HEK293 (cell line): ENCODE measurements at regions not wholly inside any gene's neighbourhood (a gene's known extent, or its start where the extent isn't known, plus 50 kb on each side); places are given as distances from the start of the nearest gene placed in this dataset.

Experiments used
- CTCF ChIA-PET: fragments of 350-600 bp; formaldehyde crosslinking; extraction: SDS; loops from one replicate; lab custom pipeline; 2021; ENCODE audit warnings: antibody characterized with exemption; lab: Yijun Ruan, JAX
- POLR2A ChIA-PET: fragments of 300-600 bp; formaldehyde crosslinking; extraction: SDS; loops from one replicate; lab custom pipeline; 2020; ENCODE audit warnings: antibody characterized with exemption, inconsistent platforms; lab: Yijun Ruan, JAX
- H3K27ac ChIP-seq: fragments of 200-500 bp; sonication (Bioruptor generic); 2 replicates; pipeline ENCODE4 v1.5.1; 2014; ENCODE audit warnings: low read depth, low read length, control low read depth, inconsistent platforms; ENCODE audit errors: extremely low read depth
- H3K36me3 ChIP-seq, 2 experiments: fragments of 200-500 bp in 1 of 2; sonication (Bioruptor generic) in 1 of 2; 1 replicate in 1 of 2; 2 replicates in 1 of 2; pipeline ENCODE4 v1.5.1; 2014 to 2017; ENCODE audit warnings: inconsistent platforms in 2 of 2, low read length in 2 of 2; ENCODE audit not compliant: control insufficient read depth in 2 of 2, insufficient read depth in 1 of 2
- H3K4me1 ChIP-seq: fragments of 200-500 bp; sonication (Bioruptor generic); 2 replicates; pipeline ENCODE4 v1.5.1; 2014; ENCODE audit warnings: mild to moderate bottlenecking, low read length, inconsistent platforms; ENCODE audit not compliant: control insufficient read depth, insufficient read depth
- H3K4me3 ChIP-seq: 2 replicates; pipeline ENCODE4 v1.5.1; 2011; ENCODE audit warnings: low read depth, mild to moderate bottlenecking, control low read depth, low read length, moderate library complexity
- H3K9me3 ChIP-seq: fragments of 200-500 bp; sonication (Bioruptor generic); 2 replicates; pipeline ENCODE4 v1.5.1; 2014; ENCODE audit warnings: low read depth, low read length, inconsistent platforms; ENCODE audit not compliant: control insufficient read depth, insufficient read depth
- KLF9 ChIP-seq: fragments of 450-650 bp; formaldehyde crosslinking; IDR thresholded peaks from 2 replicates; pipeline ENCODE4 v1.5.1; 2016; ENCODE audit warnings: missing biosample characterization, missing genetic modification characterization, low read depth
- OVOL3 ChIP-seq: fragments of 450-650 bp; formaldehyde crosslinking; IDR thresholded peaks from 2 replicates; pipeline ENCODE4 v1.5.1; 2016; ENCODE audit warnings: missing biosample characterization, missing genetic modification characterization
- SP2 ChIP-seq: fragments of 450-650 bp; formaldehyde crosslinking; IDR thresholded peaks from 2 replicates; pipeline ENCODE4 v1.5.1; 2016; ENCODE audit warnings: missing biosample characterization, missing genetic modification characterization
- ZBTB21 ChIP-seq: fragments of 450-650 bp; formaldehyde crosslinking; IDR thresholded peaks from 2 replicates; pipeline ENCODE4 v1.5.1; 2017; ENCODE audit warnings: missing biosample characterization, missing genetic modification characterization
- ZFP69B ChIP-seq: fragments of 450-650 bp; formaldehyde crosslinking; IDR thresholded peaks from 2 replicates; pipeline ENCODE4 v1.5.1; 2016; ENCODE audit warnings: missing biosample characterization, missing genetic modification characterization
- ZNF324 ChIP-seq: fragments of 450-650 bp; formaldehyde crosslinking; IDR thresholded peaks from 2 replicates; pipeline ENCODE4 v1.5.1; 2016; ENCODE audit warnings: missing biosample characterization, missing genetic modification characterization
- ZNF366 ChIP-seq: fragments of 450-650 bp; formaldehyde crosslinking; conservative IDR thresholded peaks from 2 replicates; pipeline ENCODE4 v1.5.1; 2016; ENCODE audit warnings: missing biosample characterization, missing genetic modification characterization
- ZNF37A ChIP-seq: fragments of 450-650 bp; IDR thresholded peaks from 2 replicates; pipeline ENCODE4 v1.5.1; 2018; ENCODE audit warnings: missing biosample characterization, missing genetic modification characterization
- ZNF391 ChIP-seq: fragments of 450-650 bp; formaldehyde crosslinking; IDR thresholded peaks from 2 replicates; pipeline ENCODE4 v1.5.1; 2016; ENCODE audit warnings: low read depth, missing biosample characterization, missing genetic modification characterization, borderline replicate concordance
- ZNF426 ChIP-seq: fragments of 450-650 bp; formaldehyde crosslinking; IDR thresholded peaks from 2 replicates; pipeline ENCODE4 v1.5.1; 2017; ENCODE audit warnings: missing biosample characterization, missing genetic modification characterization, mild to moderate bottlenecking, inconsistent platforms, moderate library complexity
- ZNF501 ChIP-seq: fragments of 450-650 bp; formaldehyde crosslinking; IDR thresholded peaks from 2 replicates; pipeline ENCODE4 v1.5.1; 2016; ENCODE audit warnings: missing biosample characterization, missing genetic modification characterization
- ZNF558 ChIP-seq: fragments of 450-650 bp; formaldehyde crosslinking; IDR thresholded peaks from 2 replicates; pipeline ENCODE4 v1.5.1; 2016; ENCODE audit warnings: missing biosample characterization, missing genetic modification characterization
- ZNF596 ChIP-seq: fragments of 450-650 bp; IDR thresholded peaks from 2 replicates; pipeline ENCODE4 v1.5.0; 2018; ENCODE audit warnings: missing biosample characterization, mild to moderate bottlenecking, missing genetic modification characterization, moderate library complexity
- ZNF610 ChIP-seq: fragments of 450-650 bp; formaldehyde crosslinking; IDR thresholded peaks from 2 replicates; pipeline ENCODE4 v1.5.1; 2016; ENCODE audit warnings: missing biosample characterization, missing genetic modification characterization, borderline replicate concordance
- ZNF621 ChIP-seq: fragments of 450-650 bp; formaldehyde crosslinking; IDR thresholded peaks from 2 replicates; pipeline ENCODE4 v1.5.1; 2017; ENCODE audit warnings: missing biosample characterization, missing genetic modification characterization
- ZNF776 ChIP-seq: fragments of 450-650 bp; formaldehyde crosslinking; IDR thresholded peaks from 2 replicates; pipeline ENCODE4 v1.5.0; 2017; ENCODE audit warnings: missing biosample characterization, missing genetic modification characterization, borderline replicate concordance
- TF ChIP-seq, protein P1 (sequence below): fragments of 450-650 bp; formaldehyde crosslinking; IDR thresholded peaks from 2 replicates; pipeline ENCODE4 v1.5.1; 2016; ENCODE audit warnings: missing biosample characterization, missing genetic modification characterization
- TF ChIP-seq, protein P2 (sequence below): fragments of 450-650 bp; formaldehyde crosslinking; IDR thresholded peaks from 2 replicates; pipeline ENCODE4 v1.5.1; 2016; ENCODE audit warnings: missing biosample characterization, missing genetic modification characterization
- TF ChIP-seq, protein P3 (sequence below): fragments of 450-650 bp; formaldehyde crosslinking; IDR thresholded peaks from 2 replicates; pipeline ENCODE4 v1.5.1; 2016; ENCODE audit warnings: missing biosample characterization, missing genetic modification characterization
- TF ChIP-seq, protein P4 (sequence below): fragments of 450-650 bp; IDR thresholded peaks from 2 replicates; pipeline ENCODE4 v1.5.1; 2018; ENCODE audit warnings: missing biosample characterization, missing genetic modification characterization
- TF ChIP-seq, protein P5 (sequence below): fragments of 450-650 bp; formaldehyde crosslinking; optimal IDR thresholded peaks from 2 replicates; pipeline ENCODE3; 2016; ENCODE audit warnings: missing biosample characterization, mild to moderate bottlenecking, missing genetic modification characterization
- TF ChIP-seq, protein P6 (sequence below): fragments of 450-650 bp; formaldehyde crosslinking; IDR thresholded peaks from 2 replicates; pipeline ENCODE4 v1.5.0; 2017; ENCODE audit warnings: missing biosample characterization, missing genetic modification characterization, borderline replicate concordance

DNA sequence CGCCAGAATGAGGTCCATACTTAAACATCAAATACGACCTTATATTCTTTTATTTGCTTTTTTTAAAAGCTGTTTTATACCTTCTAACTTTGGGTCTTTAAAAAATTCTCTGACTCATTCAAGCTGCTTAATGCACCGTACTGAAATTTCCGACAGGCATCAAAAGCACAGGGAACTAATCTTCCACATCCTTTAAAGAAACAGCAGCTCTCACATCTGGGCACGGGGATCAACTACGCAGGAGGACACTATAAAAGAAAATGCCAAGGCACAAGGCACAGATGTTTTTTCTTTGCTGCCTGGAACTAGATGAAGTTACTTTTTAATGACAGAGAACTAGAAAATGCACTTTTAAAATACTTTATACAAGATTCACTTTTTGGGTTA lies 112.4 kb upstream of the ARG1 start (continued):
- TF ChIP-seq, protein P1, sequence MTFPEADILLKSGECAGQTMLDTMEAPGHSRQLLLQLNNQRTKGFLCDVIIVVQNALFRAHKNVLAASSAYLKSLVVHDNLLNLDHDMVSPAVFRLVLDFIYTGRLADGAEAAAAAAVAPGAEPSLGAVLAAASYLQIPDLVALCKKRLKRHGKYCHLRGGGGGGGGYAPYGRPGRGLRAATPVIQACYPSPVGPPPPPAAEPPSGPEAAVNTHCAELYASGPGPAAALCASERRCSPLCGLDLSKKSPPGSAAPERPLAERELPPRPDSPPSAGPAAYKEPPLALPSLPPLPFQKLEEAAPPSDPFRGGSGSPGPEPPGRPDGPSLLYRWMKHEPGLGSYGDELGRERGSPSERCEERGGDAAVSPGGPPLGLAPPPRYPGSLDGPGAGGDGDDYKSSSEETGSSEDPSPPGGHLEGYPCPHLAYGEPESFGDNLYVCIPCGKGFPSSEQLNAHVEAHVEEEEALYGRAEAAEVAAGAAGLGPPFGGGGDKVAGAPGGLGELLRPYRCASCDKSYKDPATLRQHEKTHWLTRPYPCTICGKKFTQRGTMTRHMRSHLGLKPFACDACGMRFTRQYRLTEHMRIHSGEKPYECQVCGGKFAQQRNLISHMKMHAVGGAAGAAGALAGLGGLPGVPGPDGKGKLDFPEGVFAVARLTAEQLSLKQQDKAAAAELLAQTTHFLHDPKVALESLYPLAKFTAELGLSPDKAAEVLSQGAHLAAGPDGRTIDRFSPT (tag by site-specific recombination): no peak
- TF ChIP-seq ZNF501 (tag by site-specific recombination): no peak
- TF ChIP-seq, protein P2, sequence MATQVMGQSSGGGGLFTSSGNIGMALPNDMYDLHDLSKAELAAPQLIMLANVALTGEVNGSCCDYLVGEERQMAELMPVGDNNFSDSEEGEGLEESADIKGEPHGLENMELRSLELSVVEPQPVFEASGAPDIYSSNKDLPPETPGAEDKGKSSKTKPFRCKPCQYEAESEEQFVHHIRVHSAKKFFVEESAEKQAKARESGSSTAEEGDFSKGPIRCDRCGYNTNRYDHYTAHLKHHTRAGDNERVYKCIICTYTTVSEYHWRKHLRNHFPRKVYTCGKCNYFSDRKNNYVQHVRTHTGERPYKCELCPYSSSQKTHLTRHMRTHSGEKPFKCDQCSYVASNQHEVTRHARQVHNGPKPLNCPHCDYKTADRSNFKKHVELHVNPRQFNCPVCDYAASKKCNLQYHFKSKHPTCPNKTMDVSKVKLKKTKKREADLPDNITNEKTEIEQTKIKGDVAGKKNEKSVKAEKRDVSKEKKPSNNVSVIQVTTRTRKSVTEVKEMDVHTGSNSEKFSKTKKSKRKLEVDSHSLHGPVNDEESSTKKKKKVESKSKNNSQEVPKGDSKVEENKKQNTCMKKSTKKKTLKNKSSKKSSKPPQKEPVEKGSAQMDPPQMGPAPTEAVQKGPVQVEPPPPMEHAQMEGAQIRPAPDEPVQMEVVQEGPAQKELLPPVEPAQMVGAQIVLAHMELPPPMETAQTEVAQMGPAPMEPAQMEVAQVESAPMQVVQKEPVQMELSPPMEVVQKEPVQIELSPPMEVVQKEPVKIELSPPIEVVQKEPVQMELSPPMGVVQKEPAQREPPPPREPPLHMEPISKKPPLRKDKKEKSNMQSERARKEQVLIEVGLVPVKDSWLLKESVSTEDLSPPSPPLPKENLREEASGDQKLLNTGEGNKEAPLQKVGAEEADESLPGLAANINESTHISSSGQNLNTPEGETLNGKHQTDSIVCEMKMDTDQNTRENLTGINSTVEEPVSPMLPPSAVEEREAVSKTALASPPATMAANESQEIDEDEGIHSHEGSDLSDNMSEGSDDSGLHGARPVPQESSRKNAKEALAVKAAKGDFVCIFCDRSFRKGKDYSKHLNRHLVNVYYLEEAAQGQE (tag by site-specific recombination): no peak
- no peak for TF ChIP-seq ZNF366 (tag by site-specific recombination)

DNA sequence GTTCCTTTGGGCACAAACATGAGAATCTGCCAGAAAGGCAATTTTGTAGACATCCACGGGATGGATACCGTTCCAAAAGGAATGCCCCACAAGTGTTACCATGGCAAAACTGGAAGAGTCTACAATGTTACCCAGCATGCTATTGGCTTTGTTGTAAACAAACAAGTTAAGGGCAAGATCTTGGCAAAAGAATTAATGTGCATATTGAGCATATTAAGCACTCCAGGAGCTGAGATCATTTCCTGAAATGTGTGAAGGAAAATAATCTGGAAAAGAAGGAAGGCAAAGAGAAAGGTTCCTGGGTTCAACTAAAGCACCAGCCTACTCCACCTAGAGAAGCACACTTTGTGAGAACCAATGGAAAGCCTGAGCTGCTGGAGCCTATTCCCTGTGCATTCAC lies 103.9 kb upstream of the ARG1 start:
- no peak for TF ChIP-seq ZNF610
- TF ChIP-seq ZNF776 (tag by site-specific recombination): no peak
- no peak for TF ChIP-seq OVOL3 (tag by site-specific recombination)
- TF ChIP-seq, protein P3, sequence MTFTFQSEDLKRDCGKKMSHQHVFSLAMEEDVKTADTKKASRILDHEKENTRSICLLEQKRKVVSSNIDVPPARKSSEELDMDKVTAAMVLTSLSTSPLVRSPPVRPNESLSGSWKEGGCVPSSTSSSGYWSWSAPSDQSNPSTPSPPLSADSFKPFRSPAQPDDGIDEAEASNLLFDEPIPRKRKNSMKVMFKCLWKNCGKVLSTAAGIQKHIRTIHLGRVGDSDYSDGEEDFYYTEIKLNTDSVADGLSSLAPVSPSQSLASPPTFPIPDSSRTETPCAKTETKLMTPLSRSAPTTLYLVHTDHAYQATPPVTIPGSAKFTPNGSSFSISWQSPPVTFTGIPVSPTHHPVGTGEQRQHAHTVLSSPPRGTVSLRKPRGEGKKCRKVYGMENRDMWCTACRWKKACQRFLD (tag by site-specific recombination): no peak
- TF ChIP-seq ZNF596 (tag by site-specific recombination): no peak
- TF ChIP-seq ZNF621 (tag by site-specific recombination): no peak
- TF ChIP-seq ZNF391 (tag by site-specific recombination): no peak
- TF ChIP-seq, protein P4, sequence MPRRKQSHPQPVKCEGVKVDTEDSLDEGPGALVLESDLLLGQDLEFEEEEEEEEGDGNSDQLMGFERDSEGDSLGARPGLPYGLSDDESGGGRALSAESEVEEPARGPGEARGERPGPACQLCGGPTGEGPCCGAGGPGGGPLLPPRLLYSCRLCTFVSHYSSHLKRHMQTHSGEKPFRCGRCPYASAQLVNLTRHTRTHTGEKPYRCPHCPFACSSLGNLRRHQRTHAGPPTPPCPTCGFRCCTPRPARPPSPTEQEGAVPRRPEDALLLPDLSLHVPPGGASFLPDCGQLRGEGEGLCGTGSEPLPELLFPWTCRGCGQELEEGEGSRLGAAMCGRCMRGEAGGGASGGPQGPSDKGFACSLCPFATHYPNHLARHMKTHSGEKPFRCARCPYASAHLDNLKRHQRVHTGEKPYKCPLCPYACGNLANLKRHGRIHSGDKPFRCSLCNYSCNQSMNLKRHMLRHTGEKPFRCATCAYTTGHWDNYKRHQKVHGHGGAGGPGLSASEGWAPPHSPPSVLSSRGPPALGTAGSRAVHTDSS: no peak
- TF ChIP-seq, protein P5, sequence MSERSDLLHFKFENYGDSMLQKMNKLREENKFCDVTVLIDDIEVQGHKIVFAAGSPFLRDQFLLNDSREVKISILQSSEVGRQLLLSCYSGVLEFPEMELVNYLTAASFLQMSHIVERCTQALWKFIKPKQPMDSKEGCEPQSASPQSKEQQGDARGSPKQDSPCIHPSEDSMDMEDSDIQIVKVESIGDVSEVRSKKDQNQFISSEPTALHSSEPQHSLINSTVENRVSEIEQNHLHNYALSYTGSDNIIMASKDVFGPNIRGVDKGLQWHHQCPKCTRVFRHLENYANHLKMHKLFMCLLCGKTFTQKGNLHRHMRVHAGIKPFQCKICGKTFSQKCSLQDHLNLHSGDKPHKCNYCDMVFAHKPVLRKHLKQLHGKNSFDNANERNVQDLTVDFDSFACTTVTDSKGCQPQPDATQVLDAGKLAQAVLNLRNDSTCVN (tag by site-specific recombination): no peak
- TF ChIP-seq ZNF366 (tag by site-specific recombination): no peak
- TF ChIP-seq, protein P6, sequence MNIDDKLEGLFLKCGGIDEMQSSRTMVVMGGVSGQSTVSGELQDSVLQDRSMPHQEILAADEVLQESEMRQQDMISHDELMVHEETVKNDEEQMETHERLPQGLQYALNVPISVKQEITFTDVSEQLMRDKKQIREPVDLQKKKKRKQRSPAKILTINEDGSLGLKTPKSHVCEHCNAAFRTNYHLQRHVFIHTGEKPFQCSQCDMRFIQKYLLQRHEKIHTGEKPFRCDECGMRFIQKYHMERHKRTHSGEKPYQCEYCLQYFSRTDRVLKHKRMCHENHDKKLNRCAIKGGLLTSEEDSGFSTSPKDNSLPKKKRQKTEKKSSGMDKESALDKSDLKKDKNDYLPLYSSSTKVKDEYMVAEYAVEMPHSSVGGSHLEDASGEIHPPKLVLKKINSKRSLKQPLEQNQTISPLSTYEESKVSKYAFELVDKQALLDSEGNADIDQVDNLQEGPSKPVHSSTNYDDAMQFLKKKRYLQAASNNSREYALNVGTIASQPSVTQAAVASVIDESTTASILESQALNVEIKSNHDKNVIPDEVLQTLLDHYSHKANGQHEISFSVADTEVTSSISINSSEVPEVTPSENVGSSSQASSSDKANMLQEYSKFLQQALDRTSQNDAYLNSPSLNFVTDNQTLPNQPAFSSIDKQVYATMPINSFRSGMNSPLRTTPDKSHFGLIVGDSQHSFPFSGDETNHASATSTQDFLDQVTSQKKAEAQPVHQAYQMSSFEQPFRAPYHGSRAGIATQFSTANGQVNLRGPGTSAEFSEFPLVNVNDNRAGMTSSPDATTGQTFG (tag by site-specific recombination): no peak
- no peak for TF ChIP-seq SP2
- TF ChIP-seq ZNF558 (tag by site-specific recombination): no peak
- no peak for TF ChIP-seq ZFP69B (tag by site-specific recombination)
- no peak for TF ChIP-seq ZBTB21 (tag by site-specific recombination)
- TF ChIP-seq ZNF426 (tag by site-specific recombination): no peak
- no peak for TF ChIP-seq KLF9 (tag by site-specific recombination)
- TF ChIP-seq ZNF37A (tag by site-specific recombination): no peak
- TF ChIP-seq ZNF324: no peak
- TF ChIP-seq, all 188 proteins: peak for 0
- Histone ChIP-seq H3K27ac (no peak overlapping the region), H3K4me1 (no peaks in the 10 kb centered on the region), H3K4me3 (no peak overlapping the region), H3K9me3 (no peaks in the 10 kb centered on the region), H3K36me3 (no peaks in the 10 kb centered on the region)
- ChIA-PET POLR2A (no interaction called here), CTCF (no interaction called here)
